Colonic mucosa (tissue), 4 donors: ENCODE measurements at regions not wholly inside any gene's neighbourhood (a gene's known extent, or its start where the extent isn't known, plus 50 kb on each side); places are given as distances from the start of the nearest gene placed in this dataset.
"Not testable (repeated sequence)": the region's sequence is repeated elsewhere in the genome, so short reads cannot be mapped to it uniquely, and the experiment has no call there.

Experiments
- DNase-seq: peaks from one replicate; pipeline ENCODE4 v3.0.0-alpha.2; 2020
- H3K27ac ChIP-seq: fragments of 200-600 bp; one replicate; pipeline ENCODE4 v1.8.0; 2021
- H3K27me3 ChIP-seq: fragments of 200-600 bp; one replicate; pipeline ENCODE4 v1.8.0; 2021
- H3K36me3 ChIP-seq: fragments of 200-600 bp; one replicate; pipeline ENCODE4 v1.8.0; 2021
- H3K4me1 ChIP-seq: fragments of 200-600 bp; one replicate; pipeline ENCODE4 v1.8.0; 2021; ENCODE audit warnings: mild to moderate bottlenecking
- H3K4me3 ChIP-seq: fragments of 200-600 bp; one replicate; pipeline ENCODE4 v1.8.0; 2021
- H3K9ac ChIP-seq, 2 donors: one replicate each; pipeline ENCODE4 v1.7.0; 2013; ENCODE audit warnings: control low read depth in 2 of 2, low read depth in 2 of 2, low read length in 2 of 2
- H3K9me3 ChIP-seq: fragments of 200-600 bp; one replicate; pipeline ENCODE4 v1.8.0; 2021
- CTCF ChIP-seq: fragments of 200-600 bp; IDR thresholded peaks from one replicate; pipeline ENCODE4 v1.8.0; 2022; ENCODE audit warnings: antibody characterized with exemption, mild to moderate bottlenecking
- intact Hi-C: fragments of 100-400 bp; cut with DNase I; formaldehyde crosslinking; loops from one replicate; pipeline ENCODE4 v1.14.1; 2022
- donor health status: healthy.
- donor health status: DM: no; HTN: no; CAD: no.
- donor health status: DM: no; HTN: no; CAD: no.

DNA sequence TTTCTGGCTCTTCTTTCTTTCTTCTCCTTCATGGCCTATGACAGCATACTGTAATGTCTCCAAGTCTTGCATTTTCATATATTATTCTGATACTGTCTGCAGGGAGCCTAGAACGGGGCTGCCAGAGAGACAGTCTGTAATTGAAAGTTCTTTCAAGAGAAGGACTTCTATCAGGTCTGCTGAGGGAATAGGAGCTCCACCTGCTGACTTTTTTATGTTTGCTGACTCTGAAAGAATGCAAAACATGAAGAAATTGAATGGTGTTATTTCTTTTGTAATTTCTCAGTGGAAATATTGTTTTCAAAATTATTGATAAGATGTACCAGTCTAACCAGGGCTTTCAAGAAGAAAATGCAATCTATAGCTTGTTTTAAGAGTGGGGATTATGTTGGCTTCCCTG, 121.9 kb upstream of the RFX3 start:
- intact Hi-C loops: loop anchor here (10.0 kb wide), 1 partner anchor 183 kb away; no protein-coding TSS in a partner anchor
- no peak for TF ChIP-seq CTCF
- no peaks in the 10 kb centered on the region for H3K4me1 ChIP-seq
- H3K4me3 ChIP-seq: no peak overlapping the region
- no peak overlapping the region for H3K9ac ChIP-seq
- H3K27ac ChIP-seq: no peak overlapping the region
- no peak for DNase-seq
- no peaks in the 10 kb centered on the region for H3K36me3 ChIP-seq
- no peaks in the 10 kb centered on the region for H3K27me3 ChIP-seq
- H3K9me3 ChIP-seq: no peaks in the 10 kb centered on the region

- Histone ChIP-seq H3K9ac (no peak overlapping the region), H3K27ac (no peak overlapping the region), H3K4me1 (no peaks in the 10 kb centered on the region), H3K27me3 (no peaks in the 10 kb centered on the region), H3K4me3 (no peak overlapping the region), H3K36me3 (no peaks in the 10 kb centered on the region), H3K9me3 (no peaks in the 10 kb centered on the region)
- no peak for TF ChIP-seq CTCF
- intact Hi-C loops: loop anchor here (10.0 kb wide), 1 partner anchor 181 kb away; no protein-coding TSS in a partner anchor
- no peak for DNase-seq
Measured at GRCh38 chr9:3646226-3646625, 120.4 kb upstream of the RFX3 start.

DNA sequence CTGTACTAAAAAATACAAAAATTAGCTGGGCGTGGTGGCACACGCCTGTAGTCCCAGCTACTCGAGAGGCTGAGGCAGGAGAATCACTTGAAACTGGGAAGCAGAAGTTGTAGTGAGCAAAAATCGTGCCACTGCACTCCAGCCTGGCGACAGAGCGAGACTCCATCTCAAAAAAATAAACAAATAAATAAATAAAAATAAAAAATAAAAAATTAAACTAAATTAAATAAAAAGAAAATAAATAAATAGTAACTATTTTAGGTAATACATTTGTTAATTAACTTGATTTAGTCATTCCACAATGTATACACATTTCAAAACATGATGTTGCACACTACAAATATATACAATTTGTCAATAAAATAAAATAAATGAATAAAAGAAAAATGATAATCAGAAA, 116.3 kb upstream of the RFX3 start:
- H3K4me1 ChIP-seq, H3K4me3 ChIP-seq, H3K9ac ChIP-seq, H3K27ac ChIP-seq, H3K9me3 ChIP-seq, DNase-seq, H3K27me3 ChIP-seq, H3K36me3 ChIP-seq: not testable (repeated sequence)
- intact Hi-C loops: loop anchor here (10.0 kb wide), 1 partner anchor 177 kb away; no protein-coding TSS in a partner anchor

DNA sequence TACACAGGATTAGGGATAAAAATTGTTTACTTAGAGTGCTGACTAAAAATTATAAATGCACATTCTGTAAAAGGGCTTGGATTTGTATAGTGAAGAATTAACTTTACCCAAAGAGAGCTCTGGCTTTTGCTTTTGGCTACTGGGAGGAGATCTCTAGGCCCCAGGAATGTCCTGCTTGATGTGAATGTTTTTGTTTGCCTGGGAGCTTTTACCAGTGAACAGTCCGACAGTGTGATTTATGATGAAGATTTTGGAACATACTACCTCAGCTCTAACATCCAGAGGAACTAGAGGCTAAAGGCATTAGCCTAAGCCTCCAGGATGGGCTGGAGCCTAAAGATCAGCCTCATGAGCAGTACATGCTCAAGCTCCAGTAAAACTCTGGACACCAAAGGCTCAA, 103.7 kb upstream of the RFX3 start:
- no peak for TF ChIP-seq CTCF
- intact Hi-C loops: no loop called here
- no peaks in the 10 kb centered on the region for H3K36me3 ChIP-seq

GRCh38 chr9:3628239-3628638, 102.4 kb upstream of the RFX3 start:
- no peak for TF ChIP-seq CTCF
- Histone ChIP-seq H3K9me3 (no peaks in the 10 kb centered on the region), H3K27ac (no peak overlapping the region), H3K27me3 (no peaks in the 10 kb centered on the region), H3K9ac (no peak overlapping the region), H3K36me3 (no peaks in the 10 kb centered on the region), H3K4me1 (no peaks in the 10 kb centered on the region), H3K4me3 (no peak overlapping the region)
- DNase-seq: no peak
- intact Hi-C loops: no loop called here

More for the DNA sequence above, 103.7 kb upstream of the RFX3 start:
- H3K9me3 ChIP-seq: no peaks in the 10 kb centered on the region
- H3K4me1 ChIP-seq: no peaks in the 10 kb centered on the region
- no peaks in the 10 kb centered on the region for H3K27me3 ChIP-seq
- no peak for DNase-seq
- H3K9ac ChIP-seq: no peak overlapping the region
- H3K27ac ChIP-seq: no peak overlapping the region
- H3K4me3 ChIP-seq: no peak overlapping the region

DNA sequence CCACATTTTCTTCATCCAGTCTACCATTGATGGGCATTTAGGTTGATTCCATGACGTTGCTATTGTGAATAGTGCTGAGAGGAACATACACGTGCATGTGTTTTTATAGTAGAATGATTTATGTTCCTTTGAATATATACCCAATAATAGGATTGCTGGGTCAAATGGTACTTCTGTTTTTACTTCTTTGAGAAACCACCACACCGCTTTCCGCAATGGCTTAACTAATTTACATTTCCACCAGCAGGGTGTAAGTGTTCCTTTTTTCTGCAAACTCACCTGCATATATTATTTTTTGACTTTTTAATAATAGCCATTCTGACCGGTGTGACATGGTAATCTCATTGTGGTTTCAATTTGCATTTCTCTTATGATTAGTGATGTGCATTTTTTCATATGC, 82.2 kb upstream of the RFX3 start:
- no peak for DNase-seq
- Histone ChIP-seq H3K4me3 (no peak overlapping the region), H3K27ac (no peak overlapping the region), H3K27me3 (no peaks in the 10 kb centered on the region), H3K9ac (no peak overlapping the region), H3K36me3 (no peaks in the 10 kb centered on the region), H3K9me3 (no peaks in the 10 kb centered on the region), H3K4me1 (no peaks in the 10 kb centered on the region)
- no peak for TF ChIP-seq CTCF
- intact Hi-C loops: no loop called here
